Gastrocnemius medialis (tissue), 4 donors: ENCODE measurements at regions not wholly inside any gene's neighbourhood (a gene's known extent, or its start where the extent isn't known, plus 50 kb on each side); places are given as distances from the start of the nearest gene placed in this dataset.

Experiments used
- CTCF ChIP-seq, 5 experiments: fragments of 450-650 bp in 3 of 5; fragments of 200-600 bp in 2 of 5; sonication (generic) in 2 of 5; IDR thresholded peaks in 4 of 5; conservative IDR thresholded peaks in 1 of 5; 1 replicate in 4 of 5; 2 replicates in 1 of 5; pipeline ENCODE4 v1.5.1; 2016 to 2019; ENCODE audit warnings: antibody characterized with exemption in 5 of 5, mild to moderate bottlenecking in 3 of 5, moderate library complexity in 3 of 5
- POLR2A ChIP-seq, 2 donors: fragments of 450-650 bp; IDR thresholded peaks; one replicate each; pipeline ENCODE4 v1.6.1; 2017; ENCODE audit warnings: antibody characterized with exemption in 2 of 2, mild to moderate bottlenecking in 2 of 2, moderate library complexity in 2 of 2

GRCh38 chr2:12587228-12587627 lies 129.5 kb upstream of the TRIB2 start:
- no peak for TF ChIP-seq CTCF (IDR thresholded peaks at IDR 0.05 in 4 of 5, conservative IDR thresholded peaks at IDR 0.05 in 1 of 5)
- no peak for TF ChIP-seq POLR2A (IDR thresholded peaks at IDR 0.05)
